ENCODE measurements at regions not wholly inside any gene's neighbourhood (a gene's known extent, or its start where the extent isn't known, plus 50 kb on each side); places are given as distances from the start of the nearest gene placed in this dataset.

GRCh38 chr11:121767433-121767832 is 314.7 kb upstream of the SORL1-AS1 start:
- peaks cover 12% of the 10 kb centered on the region for H3K9me3 Mint-ChIP-seq
- POLR2A ChIA-PET, result interaction anchor here (0.6 kb wide), 1 partner anchor 248 kb away, joined by 3 read pairs; no protein-coding TSS in a partner anchor
- H3K4me1 Mint-ChIP-seq, result peaks cover 16% of the 10 kb centered on the region
- no peak for TF ChIP-seq ZNF121 (CRISPR knock-in tag; IDR thresholded peaks at IDR 0.05)
- TF ChIP-seq JUN (CRISPR knock-in tag; IDR thresholded peaks at IDR 0.05), result no peak
- TF ChIP-seq CBFB (CRISPR knock-in tag; IDR thresholded peaks at IDR 0.05; ENCODE audit: low read depth), result no peak
- TF ChIP-seq NR3C1 (CRISPR knock-in tag; conservative IDR thresholded peaks at IDR 0.05; ENCODE audit: low read depth), result no peak
- no peak for TF ChIP-seq ZBTB21 (CRISPR knock-in tag; IDR thresholded peaks at IDR 0.05; ENCODE audit: borderline replicate concordance)
- TF ChIP-seq GTF2I (CRISPR knock-in tag; conservative IDR thresholded peaks at IDR 0.05), result no peak
- TF ChIP-seq ETV6 (CRISPR knock-in tag; IDR thresholded peaks at IDR 0.05), result no peak
- no peak for TF ChIP-seq ERG (CRISPR knock-in tag; IDR thresholded peaks at IDR 0.05)
- no peak for TF ChIP-seq PRDM15 (CRISPR knock-in tag; IDR thresholded peaks at IDR 0.05)
- no peak for TF ChIP-seq ESRRA (CRISPR knock-in tag; IDR thresholded peaks at IDR 0.05; ENCODE audit: borderline replicate concordance)
- no peak for TF ChIP-seq ZBTB43 (CRISPR knock-in tag; IDR thresholded peaks at IDR 0.05)
- TF ChIP-seq USF2 (CRISPR knock-in tag; IDR thresholded peaks at IDR 0.05), result no peak
- TF ChIP-seq E2F4 (CRISPR knock-in tag; IDR thresholded peaks at IDR 0.05; ENCODE audit: borderline replicate concordance, low read depth), result no peak
- TF ChIP-seq ZSCAN18 (CRISPR knock-in tag; IDR thresholded peaks at IDR 0.05), result no peak
- TF ChIP-seq FOXP4 (CRISPR knock-in tag; IDR thresholded peaks at IDR 0.05), result no peak
- H3K4me3 Mint-ChIP-seq, result no peak overlapping the region
- no peaks in the 10 kb centered on the region; the same call in 1 of the 2 replicates for H3K27me3 Mint-ChIP-seq (ENCODE audit: low read depth)
- ATAC-seq (no peak), DNase-seq (ENCODE audit: low spot score) (no peak)
- H3K27ac Mint-ChIP-seq, result no peak overlapping the region
- no peaks in the 10 kb centered on the region for H3K36me3 Mint-ChIP-seq
- CTCF ChIA-PET, result no interaction called here
